ENCODE measurements at regions not wholly inside any gene's neighbourhood (a gene's known extent, or its start where the extent isn't known, plus 50 kb on each side); places are given as distances from the start of the nearest gene placed in this dataset.

GRCh38 chr6:81450180-81450579, 302.3 kb downstream of the TENT5A start:
- TF ChIP-seq POLR2AphosphoS5 (IDR thresholded peaks at IDR 0.05; ENCODE audit: insufficient read depth in 1 of 2, low read depth in 1 of 2): no peak
- TF ChIP-seq POLR2A (IDR thresholded peaks at IDR 0.05): no peak
